Cerebellar cortex (tissue), 1 donor: ENCODE measurements at regions not wholly inside any gene's neighbourhood (a gene's known extent, or its start where the extent isn't known, plus 50 kb on each side); places are given as distances from the start of the nearest gene placed in this dataset.

Source experiments
- DNase-seq: peaks from one replicate; pipeline ENCODE4 v3.0.0-alpha.2; 2015; ENCODE audit warnings: low spot score

DNA sequence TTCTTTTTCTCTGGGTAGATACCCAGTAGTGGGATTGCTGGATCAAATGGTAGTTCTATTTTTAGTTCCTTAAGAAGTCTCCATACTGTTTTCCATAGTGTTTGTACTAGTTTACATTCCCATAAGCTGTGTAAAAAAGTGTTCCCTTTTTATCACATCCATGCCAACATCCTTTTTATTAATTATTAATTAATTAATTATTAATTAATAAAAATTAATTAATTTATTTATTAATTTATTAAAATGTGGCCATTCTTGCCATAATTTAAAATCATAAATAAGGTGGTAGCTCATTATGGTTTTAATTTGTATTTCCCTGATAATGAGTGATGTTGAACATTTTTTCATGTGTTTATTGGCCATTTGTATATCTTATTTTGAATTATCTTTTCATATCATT lies 173.9 kb upstream of the FOXN2 start:
- DNase-seq: no peak

DNA sequence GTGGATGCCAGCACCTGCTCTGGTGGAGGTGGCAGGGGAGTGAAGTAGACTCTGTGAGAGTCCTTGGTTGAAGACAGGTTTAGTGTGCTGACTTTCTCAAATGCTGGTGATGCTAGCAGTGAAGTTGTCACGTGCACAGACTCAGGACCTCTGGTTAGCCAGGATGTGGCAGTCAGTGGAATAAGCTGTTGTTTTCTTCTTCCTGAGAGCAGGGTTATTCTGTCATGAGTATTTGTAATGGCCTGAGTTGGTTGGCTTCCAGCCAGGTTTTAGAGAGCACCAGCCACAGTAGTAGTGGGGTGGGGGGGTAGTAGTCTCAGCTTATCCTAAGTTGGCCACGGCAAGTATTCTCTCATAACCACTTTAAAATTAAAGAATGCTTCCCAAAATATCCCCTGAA lies 169.7 kb upstream of the FOXN2 start:
- no peak for DNase-seq

DNA sequence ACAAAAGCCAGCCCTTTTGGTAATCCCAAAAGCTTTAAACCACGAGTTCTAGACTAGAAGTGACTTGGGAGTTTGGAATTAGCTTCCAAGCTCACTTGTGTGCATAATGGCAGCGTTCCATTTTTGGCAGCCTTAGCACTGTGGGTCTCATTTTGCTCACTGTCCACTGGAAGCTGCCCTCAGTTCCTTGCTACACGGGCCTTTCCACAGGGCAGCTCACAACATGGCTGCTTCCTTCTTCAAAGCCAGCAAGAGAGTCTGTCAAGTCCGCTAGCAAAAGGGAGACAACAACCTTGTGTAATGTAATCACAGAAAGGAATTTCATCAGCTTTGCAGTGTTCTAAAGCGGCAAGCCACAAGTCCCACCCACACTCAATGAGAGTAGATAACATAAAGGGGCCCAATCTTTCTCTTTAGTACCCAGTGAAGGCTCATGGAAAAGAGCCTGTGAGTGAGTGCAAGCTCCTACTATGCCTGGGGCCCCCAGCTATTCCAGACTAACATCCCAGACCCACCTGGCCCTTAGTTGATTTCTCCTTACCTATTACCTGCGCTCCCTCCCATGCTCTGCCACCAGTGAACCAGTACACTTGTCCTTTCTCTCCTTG lies 168.5 kb upstream of the FOXN2 start:
- no peak for DNase-seq

DNA sequence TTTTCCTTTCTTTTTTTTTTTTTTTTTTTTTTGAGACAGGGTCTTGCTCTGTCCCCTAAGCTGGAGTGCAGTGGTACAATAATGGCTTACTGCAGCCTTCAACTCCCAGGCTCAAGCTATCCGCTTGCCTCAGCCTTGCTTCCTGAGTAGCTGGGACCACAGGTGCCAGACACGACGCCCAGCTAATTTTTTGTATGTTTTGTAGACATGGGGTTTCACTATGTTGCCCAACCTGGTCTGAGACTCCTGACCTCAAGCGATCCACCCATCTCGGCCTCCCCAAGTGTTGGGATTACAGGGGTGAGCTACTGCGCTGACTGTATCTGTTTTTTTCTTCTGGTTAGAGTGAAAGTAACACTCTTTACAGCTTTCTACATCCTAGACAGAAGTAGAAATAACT lies 167.9 kb upstream of the FOXN2 start:
- no peak for DNase-seq

DNA sequence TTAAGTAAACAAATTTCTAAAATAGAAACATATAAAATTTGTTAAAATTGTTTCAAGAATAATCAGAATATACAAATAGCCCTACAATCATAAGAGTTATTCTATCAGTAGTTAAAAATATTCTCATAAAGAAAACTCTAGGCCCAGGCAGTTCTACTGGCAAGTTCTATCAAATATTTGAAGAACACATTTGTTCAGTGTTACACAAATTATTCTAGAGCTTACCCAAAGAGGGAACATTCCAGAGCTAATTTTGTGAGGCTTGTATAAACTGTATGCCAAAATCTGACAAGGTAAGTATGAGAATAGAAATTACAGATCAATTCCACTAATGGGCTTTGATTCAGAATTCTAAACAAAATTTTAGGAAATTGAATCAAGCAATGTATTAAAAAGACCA lies 166.8 kb upstream of the FOXN2 start:
- DNase-seq: no peak

DNA sequence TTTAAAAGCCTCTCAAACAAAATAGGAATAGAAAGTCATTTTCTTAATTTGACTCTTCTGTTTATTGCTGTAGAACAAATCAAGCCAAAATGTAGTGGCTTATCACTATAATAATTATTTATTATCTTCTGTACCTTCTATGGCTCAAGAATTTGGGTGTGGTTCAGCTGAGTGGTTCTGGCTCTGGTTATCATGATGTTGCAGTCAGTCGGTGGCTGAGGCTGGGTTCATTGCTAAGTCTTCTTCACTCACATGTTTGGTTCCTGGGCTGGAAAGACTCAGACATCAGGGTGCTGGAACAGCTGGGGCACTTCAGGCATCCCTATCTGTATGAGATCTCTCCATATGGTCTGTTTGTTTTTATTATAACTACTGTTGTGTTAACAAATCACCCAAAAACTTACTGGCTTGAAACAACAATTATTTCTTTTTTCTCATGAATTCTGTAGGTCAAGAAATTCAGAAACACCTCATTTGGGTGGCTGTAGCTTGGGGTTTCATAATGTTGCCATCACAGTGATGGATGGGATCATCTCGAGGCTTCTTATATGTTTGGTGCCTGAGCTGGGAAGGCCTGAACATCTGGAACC lies 165.5 kb upstream of the FOXN2 start:
- DNase-seq: no peak

DNA sequence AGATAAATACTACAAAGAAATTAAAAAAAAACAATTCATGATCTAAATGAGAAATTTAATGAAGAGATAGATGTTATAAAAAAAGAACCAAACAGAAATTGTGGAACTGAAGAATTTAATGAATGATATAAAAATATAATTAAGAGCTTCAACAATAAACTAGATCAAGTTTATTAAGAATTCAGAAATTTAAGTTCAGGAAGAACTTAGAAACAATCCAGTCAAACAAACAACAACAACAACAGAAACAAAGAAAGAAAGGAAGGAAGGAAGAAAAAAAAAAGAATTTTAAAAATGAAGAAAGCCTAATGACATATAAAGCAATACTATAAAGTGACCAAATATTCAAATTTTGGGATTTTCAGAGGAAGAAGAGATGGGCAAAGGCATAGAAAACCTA lies 157.3 kb upstream of the FOXN2 start:
- DNase-seq: no peak

DNA sequence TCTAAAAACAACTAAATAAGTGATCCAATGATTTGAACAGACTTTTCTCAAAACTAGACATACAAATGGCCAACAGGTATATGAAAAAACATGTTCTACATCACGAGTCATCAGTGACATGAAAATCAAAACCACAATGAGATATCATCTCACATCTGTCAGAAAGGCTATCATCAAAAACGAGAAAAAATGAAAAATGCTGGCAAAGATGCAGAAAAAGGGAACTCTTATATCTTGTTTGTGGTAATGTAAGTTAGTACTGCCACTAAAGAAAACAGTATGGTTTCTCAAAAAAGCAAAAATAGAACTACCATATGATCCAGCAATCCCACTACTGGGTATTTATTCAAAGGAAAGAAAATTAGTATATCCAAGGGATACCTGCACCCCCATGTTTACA lies 152.9 kb upstream of the FOXN2 start:
- no peak for DNase-seq

DNA sequence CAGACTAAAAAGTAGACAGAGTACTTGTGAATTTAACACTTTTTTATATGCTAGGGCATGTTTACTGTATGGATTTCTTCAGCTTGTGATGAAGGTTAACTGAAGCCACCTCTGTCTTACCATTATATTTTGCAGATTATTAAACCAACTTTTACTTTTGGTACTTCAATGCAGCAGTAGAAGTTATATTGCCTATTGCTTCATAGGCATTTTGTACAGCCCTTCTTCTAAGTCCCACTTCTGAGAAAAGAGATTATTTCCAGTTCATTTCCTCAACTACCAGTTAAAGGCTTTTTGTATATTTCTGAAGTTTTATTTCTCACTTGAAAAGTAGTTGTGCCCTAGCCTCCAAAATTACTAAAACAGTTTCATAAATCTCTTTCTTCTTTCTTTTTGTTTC lies 151.7 kb upstream of the FOXN2 start:
- no peak for DNase-seq

DNA sequence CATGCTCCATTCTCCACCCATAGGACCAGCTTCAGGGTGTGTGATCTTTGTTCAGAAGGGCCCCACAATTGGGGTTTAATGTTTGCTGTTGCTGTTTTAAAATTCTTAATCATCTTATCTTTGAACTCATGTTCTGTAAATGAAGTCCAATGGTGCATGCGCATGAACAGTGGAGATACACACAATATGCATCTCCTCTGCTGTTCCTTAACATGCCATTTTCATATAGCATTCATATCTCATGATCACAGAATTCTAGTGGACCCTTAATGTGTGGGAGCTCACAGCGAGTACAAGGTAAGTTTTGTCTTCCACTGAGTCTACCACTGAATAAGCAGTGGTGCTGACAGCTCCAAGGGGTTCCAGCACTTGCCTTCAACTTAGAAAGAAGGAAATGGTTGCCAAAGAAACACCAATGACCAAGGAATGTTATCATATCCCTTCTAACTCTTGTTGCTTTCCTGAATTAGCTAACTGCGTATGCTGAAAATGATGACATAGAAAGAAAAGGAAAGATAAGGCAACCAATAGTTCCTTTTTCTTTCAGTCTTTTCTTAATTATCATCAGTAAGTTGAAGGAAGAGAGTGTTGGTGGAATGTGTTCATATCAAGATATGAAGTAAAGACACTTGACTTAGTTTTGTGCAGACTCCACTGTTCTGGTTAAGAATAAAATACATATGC lies 149.3 kb upstream of the FOXN2 start:
- DNase-seq: no peak

DNA sequence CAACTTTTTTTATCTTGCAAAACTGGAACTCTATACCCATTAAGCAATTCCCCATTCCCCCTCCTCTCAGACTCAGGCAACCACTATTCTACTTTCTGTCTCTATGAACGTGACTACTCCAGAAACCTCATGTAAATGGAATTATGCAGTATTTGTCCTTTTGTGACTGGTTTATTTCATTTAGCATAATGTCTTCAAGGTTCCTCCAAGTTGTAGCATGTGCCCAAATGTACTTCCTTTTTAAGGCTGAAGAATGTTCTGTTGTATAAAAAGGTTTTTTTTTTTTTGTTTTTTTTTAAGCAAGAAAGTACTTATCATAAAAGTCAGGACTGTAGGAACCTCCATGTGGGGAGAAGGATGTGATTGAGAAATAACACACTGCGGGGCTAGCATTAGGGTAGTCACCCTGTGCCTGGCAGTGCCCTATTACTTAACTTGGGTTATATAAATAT lies 145.3 kb upstream of the FOXN2 start:
- no peak for DNase-seq

DNA sequence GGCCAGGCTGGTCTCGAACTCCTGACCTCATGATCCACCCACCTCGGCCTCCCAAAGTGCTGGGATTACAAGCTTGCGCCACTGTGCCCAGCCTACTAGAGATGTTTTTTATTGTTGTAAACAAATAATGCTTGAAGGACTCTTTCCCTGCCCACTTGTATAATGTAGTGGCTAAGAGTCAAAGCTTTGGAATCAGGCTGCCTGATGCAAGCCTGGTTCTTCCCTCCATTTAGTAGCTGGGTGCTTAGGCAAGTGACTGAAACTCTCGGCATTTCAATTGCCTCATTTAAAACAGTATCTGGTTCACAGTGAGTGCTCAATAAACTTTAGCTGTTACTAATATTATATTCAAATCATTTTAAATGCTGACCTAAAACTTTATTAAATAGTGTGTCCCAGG lies 144.2 kb upstream of the FOXN2 start:
- no peak for DNase-seq

DNA sequence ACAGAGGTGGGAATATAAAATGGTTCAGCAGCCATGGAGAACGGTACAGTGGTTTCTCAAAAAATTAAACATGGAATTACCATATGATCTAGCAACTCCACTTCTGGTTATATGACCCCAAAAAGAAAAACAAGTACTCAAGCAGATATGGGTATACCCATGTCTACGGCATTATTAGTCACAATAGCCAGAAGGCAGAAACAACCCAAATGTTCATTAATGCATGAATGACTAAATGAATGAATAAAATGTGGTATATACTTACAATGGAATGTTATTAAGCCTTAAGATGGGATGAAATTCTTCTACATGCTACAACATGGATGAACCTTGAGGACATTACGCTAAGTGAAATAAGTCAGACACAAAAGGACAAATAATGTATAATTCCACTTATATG lies 141.3 kb upstream of the FOXN2 start:
- DNase-seq: no peak

DNA sequence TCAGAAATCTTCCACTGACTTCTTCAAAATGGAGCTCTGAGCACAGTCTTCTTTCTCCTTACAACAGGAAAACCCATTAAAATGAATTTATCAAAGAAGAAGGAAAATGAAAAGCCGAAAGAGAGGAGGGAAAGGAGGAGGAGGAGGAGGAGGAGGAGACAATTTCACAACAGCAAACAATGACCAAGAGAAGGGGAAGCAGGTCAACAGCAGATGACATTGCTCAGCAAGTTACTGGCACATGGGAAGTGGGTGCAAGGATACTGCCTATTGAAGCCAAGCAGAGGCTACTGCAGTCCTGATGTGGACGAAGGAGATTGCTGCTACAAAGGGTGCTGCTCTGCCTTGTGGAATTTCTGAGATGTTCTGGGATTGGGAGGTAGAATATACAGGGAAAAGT lies 140.0 kb upstream of the FOXN2 start:
- no peak for DNase-seq

DNA sequence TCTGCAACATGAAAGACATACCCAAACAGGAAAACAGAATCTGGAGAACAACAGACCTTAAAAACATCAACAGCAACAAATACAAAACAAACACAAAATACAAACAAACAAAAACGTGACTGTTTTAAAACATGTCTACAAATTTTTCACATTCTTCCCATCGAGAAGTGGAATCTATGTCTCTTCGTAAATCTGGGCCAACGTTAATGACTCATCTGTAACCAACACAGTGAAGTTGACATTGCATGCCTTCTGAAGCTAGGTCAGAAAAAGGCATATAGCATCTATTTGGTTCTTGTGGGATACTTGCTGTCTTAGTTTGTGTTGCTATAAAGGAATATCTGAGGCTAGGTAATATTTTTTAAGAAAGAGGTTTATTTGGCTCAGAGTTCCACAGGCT lies 139.2 kb upstream of the FOXN2 start:
- no peak for DNase-seq

DNA sequence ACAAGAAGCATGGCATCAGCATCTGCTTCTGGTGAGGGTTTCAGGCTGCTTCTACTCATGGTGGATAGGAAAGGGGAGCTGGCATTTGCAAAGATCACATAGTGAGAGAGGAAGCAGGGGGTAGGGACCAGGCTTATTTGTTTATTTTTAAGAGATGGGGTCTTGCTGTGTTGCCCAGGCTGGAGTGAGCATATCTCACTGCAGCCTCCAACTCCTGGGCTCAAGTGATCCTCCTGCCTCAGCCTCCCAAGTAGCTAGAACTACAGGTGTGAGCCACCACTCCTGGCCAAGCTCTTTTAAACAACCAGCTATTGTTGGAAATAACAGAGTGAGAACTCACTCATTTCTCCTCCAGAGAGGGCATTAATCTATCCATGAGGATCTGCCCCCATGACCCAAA lies 138.8 kb upstream of the FOXN2 start:
- DNase-seq: no peak

DNA sequence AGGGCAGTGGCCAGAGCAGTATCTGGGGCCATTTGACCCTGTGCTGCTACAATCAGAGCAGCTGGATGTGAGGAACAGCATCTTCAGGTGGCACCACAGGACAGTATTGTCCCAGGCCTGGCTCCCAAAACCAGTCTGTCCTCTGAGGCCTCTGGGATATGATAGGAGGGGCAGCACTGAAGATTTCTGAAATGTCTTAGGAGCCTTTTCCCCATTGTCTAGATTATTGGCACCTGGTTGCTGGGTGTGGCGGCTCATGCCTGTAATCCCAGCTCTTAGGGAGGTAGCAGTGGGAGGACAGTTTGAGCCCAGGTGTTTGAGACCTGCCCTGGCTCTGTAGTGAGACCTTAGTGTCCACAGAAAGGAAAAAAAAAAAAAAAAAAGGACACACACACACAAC lies 137.6 kb upstream of the FOXN2 start:
- DNase-seq: no peak

DNA sequence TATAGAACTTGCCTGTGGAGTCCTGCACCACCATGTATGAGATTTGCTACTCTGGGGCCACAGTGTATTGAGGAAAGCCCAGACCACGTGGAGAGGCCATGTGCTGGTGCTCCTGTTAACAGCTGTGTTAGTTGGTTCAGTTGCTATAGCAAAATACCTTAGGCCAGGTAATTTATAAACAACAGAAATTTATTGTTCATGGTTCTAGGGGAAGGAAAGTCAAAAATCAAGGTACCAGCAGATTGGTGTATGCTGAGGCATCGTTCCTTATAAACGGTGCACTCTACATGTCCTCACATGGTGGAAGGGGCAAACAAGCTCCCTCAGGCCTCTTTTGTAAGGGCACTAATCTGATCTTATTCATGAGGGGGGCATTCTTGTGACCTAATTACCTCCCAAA lies 135.9 kb upstream of the FOXN2 start:
- DNase-seq: no peak

DNA sequence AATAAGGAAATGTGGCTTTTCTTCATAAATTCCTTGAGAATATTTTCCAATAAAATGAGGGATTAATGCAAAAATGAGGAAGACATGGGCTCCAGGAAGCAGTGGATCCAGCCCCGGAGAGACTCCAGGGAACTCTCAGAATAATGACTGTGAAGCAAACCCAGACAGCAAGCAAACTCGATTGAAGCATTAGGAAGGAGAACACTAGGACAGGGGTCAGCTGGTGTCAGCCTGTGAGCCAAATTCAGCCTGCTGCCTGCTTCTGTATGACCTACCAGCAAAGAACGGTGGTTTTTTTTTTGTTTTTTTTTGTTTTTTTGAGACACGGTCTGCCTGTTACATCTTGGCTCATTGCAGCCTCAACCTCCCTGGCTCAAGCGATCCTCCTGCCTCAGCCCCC lies 133.9 kb upstream of the FOXN2 start:
- DNase-seq: no peak

DNA sequence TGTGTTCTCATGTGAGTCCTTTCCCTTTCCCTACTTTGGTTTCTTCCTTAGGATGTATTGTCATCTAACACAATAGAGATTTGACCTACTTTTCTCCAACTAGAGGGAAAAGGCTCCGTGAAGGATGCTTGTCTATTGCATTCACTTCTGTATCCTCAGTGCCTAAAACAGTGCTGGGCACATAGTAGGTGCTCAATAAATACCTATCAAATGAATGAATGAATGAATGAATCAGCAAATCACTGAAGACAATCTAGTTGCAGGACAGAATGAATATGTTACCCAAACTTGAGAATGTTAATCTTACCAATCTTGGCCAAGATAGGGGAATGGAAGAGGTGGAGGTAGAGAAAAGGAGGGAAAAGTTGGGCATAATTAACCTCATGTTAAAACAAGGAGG lies 131.2 kb upstream of the FOXN2 start:
- no peak for DNase-seq

DNA sequence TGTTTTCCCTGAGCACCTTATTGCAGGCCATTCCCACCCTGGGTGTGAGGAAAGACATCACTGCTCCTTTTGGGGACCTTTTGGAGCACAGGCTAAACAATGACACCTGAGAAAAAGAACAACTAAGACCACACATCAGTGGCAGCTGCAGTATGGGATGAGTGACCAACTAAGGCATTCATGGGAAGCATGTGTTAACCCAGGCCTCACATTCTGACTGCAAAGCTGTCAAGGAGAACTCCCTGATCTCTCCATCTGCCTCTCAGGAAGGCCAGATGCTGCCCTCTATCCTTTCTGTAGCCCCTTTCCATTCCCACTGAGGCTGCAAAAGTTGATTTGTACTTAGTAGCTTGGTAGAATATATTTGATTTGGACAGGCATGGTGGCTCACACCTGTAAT lies 130.5 kb upstream of the FOXN2 start:
- DNase-seq: no peak

DNA sequence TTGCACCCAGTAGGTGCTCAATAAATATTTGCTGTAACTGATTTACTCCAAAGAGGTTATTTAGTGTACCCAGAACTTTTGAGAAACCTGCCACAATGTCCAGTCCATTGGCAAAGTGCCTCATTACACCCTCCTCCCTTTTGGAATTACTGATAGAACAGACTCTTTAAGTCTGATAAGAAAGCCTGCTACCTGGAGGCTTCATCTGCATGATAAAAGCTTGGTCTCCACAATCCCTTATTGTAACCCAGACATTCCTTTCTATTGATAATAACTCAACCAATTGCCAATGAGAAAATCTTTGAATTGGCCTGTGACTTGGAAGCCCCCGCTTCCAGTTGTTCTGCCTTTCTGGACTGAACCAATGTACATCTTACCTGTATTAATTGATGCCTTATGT lies 127.0 kb upstream of the FOXN2 start:
- no peak for DNase-seq

DNA sequence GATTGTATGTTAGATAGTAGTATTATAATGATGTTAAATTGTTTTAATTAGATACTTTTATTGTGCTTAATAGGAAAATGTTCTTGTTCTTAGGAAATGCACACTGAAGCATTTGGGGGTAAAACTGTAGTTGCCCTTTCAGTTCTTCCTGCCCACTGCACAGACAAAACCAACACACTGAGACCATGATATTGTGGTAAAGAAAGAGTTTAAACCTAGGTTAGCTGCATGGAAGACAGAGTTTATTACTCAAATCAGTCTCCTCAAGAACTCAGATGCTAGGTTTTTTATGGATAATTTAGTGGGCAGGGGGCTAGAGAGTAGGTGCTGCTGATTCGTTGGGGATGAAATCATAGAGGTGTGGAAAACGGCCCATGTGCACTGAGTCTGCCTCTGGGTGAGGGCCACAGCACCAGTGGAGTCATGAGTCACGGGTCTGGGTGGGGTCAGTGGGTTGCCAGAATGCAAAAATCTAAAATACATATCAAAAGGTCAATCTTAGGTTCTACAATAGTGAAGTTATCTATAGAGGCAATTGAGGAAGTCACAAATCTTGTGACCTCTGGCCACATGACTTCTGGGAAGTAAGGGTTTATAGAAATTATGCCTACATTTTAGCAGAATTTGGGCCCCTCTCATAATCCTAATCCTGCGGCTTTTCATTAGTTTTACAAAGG lies 124.8 kb upstream of the FOXN2 start:
- DNase-seq: no peak
